NOMO-1 treated with dmso at 0.1 percent for 144 hours (cell line): ENCODE measurements at regions not wholly inside any gene's neighbourhood (a gene's known extent, or its start where the extent isn't known, plus 50 kb on each side); places are given as distances from the start of the nearest gene placed in this dataset.
"Not testable (repeated sequence)": the region's sequence is repeated elsewhere in the genome, so short reads cannot be mapped to it uniquely, and the experiment has no call there.

Experiments used
- DNase-seq: peaks from one replicate; lab custom pipeline; 2025; ENCODE audit not compliant: unreplicated experiment; lab: John Stamatoyannopoulos, UW

- DNase-seq, result no peak
Observed at GRCh38 chr1:29687601-29688244, 451.4 kb downstream of the PTPRU start.

GRCh38 chr1:29687166-29687565 lies 450.8 kb downstream of the PTPRU start:
- no peak for DNase-seq

GRCh38 chr1:29686012-29686930 lies 449.9 kb downstream of the PTPRU start:
- DNase-seq, result no peak

GRCh38 chr1:29685387-29685786 lies 449.1 kb downstream of the PTPRU start:
- DNase-seq, result no peak

- DNase-seq, result no peak
Observed at GRCh38 chr1:29684141-29684540, 447.8 kb downstream of the PTPRU start.

GRCh38 chr1:29683472-29683871 lies 447.1 kb downstream of the PTPRU start:
- DNase-seq, result no peak

GRCh38 chr1:29682919-29683295 lies 446.6 kb downstream of the PTPRU start:
- DNase-seq, result no peak

GRCh38 chr1:29682171-29682918 lies 446.0 kb downstream of the PTPRU start:
- no peak for DNase-seq

GRCh38 chr1:29681416-29681815 lies 445.1 kb downstream of the PTPRU start:
- DNase-seq, result not testable (repeated sequence)

- no peak for DNase-seq
Observed at GRCh38 chr1:29679828-29680558, 443.7 kb downstream of the PTPRU start.

GRCh38 chr1:29679316-29679715 lies 443.0 kb downstream of the PTPRU start:
- DNase-seq, result no peak

- DNase-seq, result no peak
Observed at GRCh38 chr1:29677028-29678024, 441.0 kb downstream of the PTPRU start.

- no peak for DNase-seq
Observed at GRCh38 chr1:29676496-29676895, 440.2 kb downstream of the PTPRU start.

GRCh38 chr1:29675481-29676263 lies 439.4 kb downstream of the PTPRU start:
- DNase-seq, result no peak

GRCh38 chr1:29674627-29675326 lies 438.5 kb downstream of the PTPRU start:
- DNase-seq, result no peak

- DNase-seq, result no peak
Observed at GRCh38 chr1:29673669-29674626, 437.6 kb downstream of the PTPRU start.

- DNase-seq, result no peak
Observed at GRCh38 chr1:29673228-29673500, 436.8 kb downstream of the PTPRU start.
